ENCODE measurements at regions not wholly inside any gene's neighbourhood (a gene's known extent, or its start where the extent isn't known, plus 50 kb on each side); places are given as distances from the start of the nearest gene placed in this dataset.

DNA sequence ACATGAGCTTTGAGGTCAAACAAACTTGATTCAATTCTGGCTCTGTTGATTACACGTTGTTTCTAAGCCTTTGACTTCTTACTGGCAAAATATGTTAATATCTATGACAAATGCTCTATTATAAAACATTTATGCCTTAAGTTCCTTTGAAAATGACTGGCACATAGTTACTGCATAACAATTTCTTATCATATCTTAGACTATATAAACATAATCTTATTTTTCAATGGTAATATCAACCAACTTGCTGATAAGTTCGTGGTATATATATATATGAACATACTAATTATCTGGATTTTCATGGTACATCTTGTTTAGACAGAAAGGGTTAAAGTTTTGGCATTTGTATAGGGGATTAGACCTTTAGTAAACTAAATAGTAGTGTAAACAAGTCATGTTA is 645.6 kb upstream of the ZNF804A start:
- TF ChIP-seq, protein P1, sequence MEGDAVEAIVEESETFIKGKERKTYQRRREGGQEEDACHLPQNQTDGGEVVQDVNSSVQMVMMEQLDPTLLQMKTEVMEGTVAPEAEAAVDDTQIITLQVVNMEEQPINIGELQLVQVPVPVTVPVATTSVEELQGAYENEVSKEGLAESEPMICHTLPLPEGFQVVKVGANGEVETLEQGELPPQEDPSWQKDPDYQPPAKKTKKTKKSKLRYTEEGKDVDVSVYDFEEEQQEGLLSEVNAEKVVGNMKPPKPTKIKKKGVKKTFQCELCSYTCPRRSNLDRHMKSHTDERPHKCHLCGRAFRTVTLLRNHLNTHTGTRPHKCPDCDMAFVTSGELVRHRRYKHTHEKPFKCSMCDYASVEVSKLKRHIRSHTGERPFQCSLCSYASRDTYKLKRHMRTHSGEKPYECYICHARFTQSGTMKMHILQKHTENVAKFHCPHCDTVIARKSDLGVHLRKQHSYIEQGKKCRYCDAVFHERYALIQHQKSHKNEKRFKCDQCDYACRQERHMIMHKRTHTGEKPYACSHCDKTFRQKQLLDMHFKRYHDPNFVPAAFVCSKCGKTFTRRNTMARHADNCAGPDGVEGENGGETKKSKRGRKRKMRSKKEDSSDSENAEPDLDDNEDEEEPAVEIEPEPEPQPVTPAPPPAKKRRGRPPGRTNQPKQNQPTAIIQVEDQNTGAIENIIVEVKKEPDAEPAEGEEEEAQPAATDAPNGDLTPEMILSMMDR (optimal IDR thresholded peaks at IDR 0.05 in 1 of 3, IDR thresholded peaks at IDR 0.05 in 1 of 3, conservative IDR thresholded peaks at IDR 0.05 in 1 of 3; ENCODE audit: extremely low read depth in 1 of 3, insufficient read depth in 2 of 3, low read length in 3 of 3): no peak
- TF ChIP-seq EZH2 (IDR thresholded peaks at IDR 0.05; ENCODE audit: low read length): no peak

All from keratinocyte (primary cell).